EH (cell line): ENCODE measurements at regions not wholly inside any gene's neighbourhood (a gene's known extent, or its start where the extent isn't known, plus 50 kb on each side); places are given as distances from the start of the nearest gene placed in this dataset.

Experiments used
- DNase-seq: peaks from one replicate; pipeline ENCODE4 v3.0.0-alpha.2; 2015; ENCODE audit warnings: low read depth

GRCh38 chr4:153137677-153138630 lies 66.3 kb upstream of the TRIM2 start:
- DNase-seq: no peak

- DNase-seq: no peak
Observed at GRCh38 chr4:153138736-153139135, 65.5 kb upstream of the TRIM2 start.

- DNase-seq: peak; percentile 67
Observed at GRCh38 chr4:153140294-153140693, 63.9 kb upstream of the TRIM2 start.

GRCh38 chr4:153141238-153141637 lies 63.0 kb upstream of the TRIM2 start:
- no peak for DNase-seq

- peak; percentile 82 for DNase-seq
Observed at GRCh38 chr4:153142700-153143438, 61.4 kb upstream of the TRIM2 start.

- DNase-seq: peak; percentile 77
Observed at GRCh38 chr4:153143527-153144348, 60.5 kb upstream of the TRIM2 start.

GRCh38 chr4:153146031-153146430 lies 58.2 kb upstream of the TRIM2 start:
- peak; percentile 40 for DNase-seq

GRCh38 chr4:153146961-153147360 lies 57.3 kb upstream of the TRIM2 start:
- DNase-seq: no peak

GRCh38 chr4:153148791-153149190 lies 55.5 kb upstream of the TRIM2 start:
- DNase-seq: peak; percentile 74

- peak; percentile 21 for DNase-seq
Observed at GRCh38 chr4:153151535-153152455, 52.4 kb upstream of the TRIM2 start.

- DNase-seq: peak; percentile 38
Observed at GRCh38 chr4:153152501-153153338, 51.5 kb upstream of the TRIM2 start.

GRCh38 chr4:153153339-153153871 lies 50.8 kb upstream of the TRIM2 start:
- DNase-seq: peak; percentile 53

GRCh38 chr4:153154007-153154975 lies 50.0 kb upstream of the TRIM2 start:
- peak; percentile 68 for DNase-seq
